HG03060 (cell line): ENCODE measurements at regions not wholly inside any gene's neighbourhood (a gene's known extent, or its start where the extent isn't known, plus 50 kb on each side); places are given as distances from the start of the nearest gene placed in this dataset.
"Not testable (repeated sequence)": the region's sequence is repeated elsewhere in the genome, so short reads cannot be mapped to it uniquely, and the experiment has no call there.

ENCODE experiments used
- ATAC-seq: cut with Tn5 transposase; IDR thresholded peaks from one replicate; pipeline ENCODE4 v1.9.1; 2021; ENCODE audit warnings: low read depth, moderate number of reproducible peaks; ENCODE audit not compliant: unreplicated experiment

DNA sequence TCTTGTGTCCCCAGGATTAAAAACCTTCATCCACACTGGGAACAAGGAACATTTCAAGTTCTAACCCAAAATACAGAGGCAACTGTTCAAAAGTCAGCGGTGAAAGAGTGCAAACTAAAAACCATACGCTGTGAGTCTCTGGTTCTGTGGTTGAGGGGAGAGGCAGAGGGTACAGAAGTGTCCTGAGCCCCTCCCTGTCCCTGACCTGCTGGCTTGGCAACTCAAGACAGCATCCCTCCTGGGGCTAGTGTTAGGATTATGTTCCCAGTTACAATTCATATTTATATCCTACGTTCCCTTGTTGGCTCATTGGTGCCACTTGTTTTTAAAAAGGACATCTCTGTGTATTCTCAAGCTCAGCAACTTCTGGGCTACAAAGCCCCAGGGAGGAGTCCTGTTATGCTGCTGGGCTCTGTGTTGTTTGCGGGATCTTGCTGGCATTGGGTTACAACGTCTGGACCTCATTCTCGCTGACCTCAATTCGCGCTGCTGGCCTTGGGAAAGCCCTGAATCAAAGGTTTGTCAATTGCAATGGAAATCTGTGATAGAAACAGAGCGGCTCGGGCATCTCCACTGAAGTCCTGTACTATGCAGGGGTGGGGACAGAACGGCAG, 420.8 kb downstream of the FUT8 start:
- no peak for ATAC-seq

DNA sequence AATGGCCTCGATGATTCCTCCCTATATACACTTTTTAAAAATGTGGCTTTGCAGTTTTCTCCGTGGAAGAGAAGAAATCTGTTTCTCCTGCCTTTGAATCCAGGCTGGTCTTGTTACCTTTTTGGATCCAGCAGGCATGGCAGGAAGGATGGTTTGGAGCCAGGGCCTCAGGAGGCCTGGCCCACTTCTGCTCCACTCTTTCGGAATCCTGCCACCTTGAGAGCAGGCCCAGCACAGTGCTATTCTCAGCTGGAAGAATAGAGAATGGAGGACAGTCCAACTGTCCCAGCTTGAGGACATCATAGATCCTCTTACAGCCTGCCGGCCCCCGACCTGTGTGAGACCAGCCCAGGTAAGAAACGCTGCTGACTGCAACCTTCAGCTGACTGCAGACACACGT, 421.5 kb downstream of the FUT8 start:
- ATAC-seq, result no peak

DNA sequence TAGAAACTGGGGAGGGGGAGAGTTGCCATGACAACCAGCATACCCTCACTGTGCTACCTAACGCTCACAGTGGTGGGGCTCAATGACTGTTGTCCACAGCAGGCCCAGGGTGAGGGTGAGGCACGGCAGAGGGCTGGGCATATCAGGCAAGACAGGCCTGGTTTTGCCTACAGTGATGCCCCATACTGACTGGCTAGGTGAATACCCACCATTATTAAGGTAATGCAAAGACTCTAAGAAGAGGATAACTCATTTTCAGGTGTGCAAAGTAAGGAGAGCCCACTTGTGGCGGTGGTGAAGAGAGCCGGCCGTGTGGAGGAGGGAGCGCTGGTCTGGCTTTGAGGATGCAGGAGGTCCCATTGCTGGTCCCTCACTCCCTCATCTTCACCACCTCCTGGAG, 422.3 kb downstream of the FUT8 start:
- no peak for ATAC-seq

DNA sequence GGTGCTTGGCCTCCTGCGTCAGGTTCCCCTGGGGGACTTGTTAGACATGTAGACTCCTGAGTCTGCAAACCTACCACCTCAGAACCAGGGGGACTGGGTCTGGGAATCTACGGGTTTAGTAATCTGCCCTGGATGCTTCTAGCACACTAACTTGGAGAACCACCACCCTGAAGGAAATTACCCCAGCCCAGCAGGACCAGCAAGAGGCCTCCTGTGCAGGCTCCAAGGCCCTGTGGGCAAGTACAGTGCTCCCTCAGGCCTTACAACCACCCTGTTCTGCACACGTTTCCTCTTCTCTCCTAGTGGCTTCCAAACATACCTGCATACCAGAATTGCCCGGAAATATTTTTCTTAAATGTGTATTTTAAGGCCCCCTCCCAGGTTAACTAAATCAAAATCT, 423.0 kb downstream of the FUT8 start:
- no peak for ATAC-seq

DNA sequence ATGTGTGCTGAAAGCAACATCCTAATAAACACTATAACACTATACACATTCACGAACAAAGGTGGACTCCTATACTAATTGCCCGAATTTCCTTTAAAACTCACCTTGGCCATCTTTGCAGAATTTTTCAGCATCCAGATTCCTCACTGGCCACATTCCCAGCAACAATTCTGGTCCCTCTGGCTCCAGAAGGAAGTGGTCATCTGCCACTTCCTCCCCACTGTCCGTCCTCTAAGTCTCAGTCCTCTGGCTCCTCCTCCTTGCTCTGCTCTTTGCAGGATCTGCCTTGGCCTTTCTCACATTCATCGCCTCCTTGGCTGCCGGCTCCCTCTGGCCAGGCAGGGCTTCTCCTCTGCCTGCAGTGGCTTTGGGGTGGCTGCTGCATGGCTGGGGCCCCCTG, 426.0 kb downstream of the FUT8 start:
- ATAC-seq, result no peak

DNA sequence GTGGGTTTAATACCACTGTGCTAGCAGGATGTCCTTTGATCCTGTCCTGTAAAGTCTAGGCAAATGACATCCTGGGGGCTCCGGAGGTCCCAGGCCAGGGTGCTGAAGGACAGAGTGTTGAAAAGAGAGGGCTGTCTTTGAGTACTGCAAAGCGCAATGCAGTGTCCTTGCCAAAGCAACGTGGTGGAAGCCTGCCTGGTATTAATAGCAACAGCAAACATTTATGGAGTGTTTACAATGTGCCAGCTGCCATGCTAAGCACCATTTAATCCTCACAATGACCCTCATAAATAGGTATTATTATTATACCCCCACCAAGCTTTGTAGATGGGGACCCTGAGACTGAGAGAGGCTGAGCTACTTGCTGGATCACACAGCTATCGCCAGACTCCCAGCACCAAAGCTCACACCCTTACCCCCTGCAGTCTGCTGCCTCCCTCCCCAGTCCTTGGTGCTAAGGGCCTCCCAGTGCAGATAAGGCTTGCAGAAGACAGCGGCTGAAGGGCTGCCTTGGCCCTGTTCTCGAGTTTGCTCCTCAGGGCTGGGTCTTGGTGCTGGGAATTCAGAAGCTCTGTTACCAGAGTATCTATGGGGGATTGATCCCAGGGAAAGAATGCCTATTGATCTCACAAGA, 427.7 kb downstream of the FUT8 start:
- no peak for ATAC-seq

DNA sequence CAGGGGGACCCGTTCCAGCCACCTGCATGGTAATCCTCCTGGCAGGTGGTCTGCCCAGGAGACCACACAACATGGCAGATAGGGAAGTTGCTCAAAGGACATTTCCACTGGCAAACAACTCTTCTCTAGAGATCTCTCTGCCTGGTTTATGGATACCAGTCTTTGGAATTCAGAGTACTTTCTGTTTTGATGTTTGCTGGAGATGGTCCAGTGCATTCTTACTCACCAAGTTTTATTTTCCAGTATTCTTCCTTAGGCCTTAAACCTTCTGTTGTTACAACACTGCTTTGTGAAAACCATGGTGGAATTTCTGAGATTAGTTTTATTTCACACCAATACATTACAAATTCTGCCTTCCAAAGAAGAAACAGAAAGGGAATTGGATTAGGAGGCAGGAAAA, 428.3 kb downstream of the FUT8 start:
- no peak for ATAC-seq

DNA sequence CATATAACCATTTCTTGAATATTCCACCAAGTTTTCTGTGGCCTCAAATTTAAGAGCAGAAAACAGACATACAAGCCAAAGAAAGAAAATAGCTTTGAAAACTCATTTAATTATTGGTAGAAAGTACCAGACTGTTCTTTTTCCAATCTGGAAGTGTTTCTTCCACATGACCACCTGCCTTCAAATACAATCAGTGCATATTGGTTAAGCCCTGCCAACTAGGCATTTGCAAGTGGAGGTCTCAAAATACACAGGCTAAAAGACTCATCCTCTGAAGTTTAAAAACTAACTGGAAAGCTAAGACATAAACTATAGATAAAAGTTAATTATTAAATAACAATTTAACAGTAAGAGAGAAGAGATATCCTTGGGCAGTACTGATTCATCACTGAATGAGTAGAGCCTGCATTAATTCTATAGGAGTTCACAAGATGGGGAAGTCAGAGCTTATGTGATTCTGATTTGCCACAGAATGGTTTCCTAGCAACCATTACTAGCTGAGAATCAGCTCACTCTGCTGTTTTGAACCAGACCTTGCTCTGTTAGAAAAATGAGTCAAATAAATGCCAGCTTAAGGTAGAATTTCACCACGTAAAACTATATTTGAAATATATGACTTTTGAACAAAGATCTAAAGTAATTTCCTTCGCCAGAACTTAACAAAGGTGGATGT, 433.8 kb downstream of the FUT8 start:
- no peak for ATAC-seq

DNA sequence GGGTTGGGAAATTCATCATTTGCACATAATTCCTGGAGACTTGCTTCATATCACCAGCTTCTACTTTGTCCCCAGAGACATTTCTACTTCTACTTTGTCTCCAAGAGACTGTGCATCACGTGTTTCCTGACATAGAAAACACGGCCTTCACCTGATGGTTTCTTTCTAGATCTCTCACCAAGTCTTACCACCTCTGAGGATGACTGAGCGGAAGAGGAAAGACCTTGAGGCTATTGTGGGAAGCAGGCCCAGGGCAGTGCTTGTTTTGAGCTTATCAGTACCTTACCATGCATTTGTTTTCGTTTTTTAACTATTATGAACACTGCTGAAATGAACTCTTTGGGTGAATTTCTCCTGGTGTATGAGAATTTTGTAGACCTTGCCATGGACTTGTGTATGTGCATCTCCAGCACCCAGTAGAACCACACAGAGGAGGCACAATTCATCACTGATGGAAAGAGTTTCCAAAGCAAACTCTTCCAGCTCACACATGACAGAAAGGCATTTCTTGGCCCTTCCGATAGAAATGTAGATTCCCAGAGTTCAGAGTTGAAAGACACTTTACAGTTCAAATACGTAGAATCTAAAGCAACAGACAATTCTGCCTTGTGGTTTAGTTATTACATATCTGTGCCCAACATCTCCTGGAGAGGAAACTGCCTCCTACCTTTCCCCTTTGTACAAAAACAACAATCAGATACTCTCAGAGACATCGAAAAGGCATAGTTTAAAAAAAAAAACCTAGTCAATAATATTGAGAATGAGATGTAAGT, 434.7 kb downstream of the FUT8 start:
- peak; percentile 57 for ATAC-seq

DNA sequence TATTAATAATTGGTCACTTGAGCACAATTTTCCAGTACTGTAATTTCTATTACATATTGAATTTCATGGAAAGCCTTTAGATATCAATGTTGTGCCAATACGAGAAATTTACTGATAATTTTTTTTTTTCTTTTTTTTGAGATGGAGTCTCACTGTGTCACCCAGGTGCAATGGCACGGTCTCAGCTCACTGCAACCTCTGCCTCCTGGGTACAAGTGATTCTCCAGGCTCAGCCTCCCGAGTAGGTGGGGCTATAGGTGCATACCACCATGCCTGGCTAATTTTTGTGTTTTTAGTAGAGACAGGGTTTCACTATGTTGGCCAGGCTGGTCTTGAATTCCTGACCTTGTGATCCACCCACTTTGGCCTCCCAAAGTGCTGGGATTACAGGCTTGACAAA, 435.4 kb downstream of the FUT8 start:
- not testable (repeated sequence) for ATAC-seq

DNA sequence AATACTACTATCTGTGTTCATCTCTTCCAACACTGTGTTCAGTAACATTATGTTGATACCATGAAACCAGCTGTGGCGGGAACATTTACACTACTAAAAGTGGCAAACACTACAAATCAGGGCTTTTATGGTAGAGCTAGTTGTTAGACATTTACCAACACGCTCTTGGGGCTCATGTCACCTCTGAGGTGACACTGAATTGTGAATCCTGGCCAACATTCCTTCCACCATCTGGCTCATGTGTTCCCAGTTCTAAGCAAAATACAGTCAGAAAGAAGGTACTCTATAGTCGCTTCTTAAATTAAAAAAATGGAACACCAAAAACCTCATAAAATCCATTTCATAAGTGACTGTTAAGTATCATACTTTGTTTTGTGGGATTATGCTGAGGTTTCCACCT, 436.6 kb downstream of the FUT8 start:
- ATAC-seq, result no peak

DNA sequence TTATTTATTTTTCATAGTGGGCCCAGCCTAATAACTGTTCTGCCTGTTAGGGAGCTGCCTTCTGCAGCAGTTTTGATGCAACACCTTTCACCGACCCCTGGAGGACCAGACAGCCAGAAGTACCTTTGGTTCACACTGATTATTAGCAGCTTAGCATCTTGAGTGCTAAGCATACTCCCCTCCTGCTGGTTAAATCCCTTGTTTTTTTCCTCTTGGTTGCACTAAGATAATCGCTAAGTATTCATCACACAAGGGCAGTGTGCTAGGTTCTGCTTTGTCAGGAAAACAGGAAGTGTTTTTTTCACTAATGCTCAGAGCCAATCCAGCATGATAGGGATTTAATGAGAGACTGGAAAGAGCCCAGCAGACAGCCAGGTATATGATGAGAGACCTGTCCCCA, 437.0 kb downstream of the FUT8 start:
- no peak for ATAC-seq

DNA sequence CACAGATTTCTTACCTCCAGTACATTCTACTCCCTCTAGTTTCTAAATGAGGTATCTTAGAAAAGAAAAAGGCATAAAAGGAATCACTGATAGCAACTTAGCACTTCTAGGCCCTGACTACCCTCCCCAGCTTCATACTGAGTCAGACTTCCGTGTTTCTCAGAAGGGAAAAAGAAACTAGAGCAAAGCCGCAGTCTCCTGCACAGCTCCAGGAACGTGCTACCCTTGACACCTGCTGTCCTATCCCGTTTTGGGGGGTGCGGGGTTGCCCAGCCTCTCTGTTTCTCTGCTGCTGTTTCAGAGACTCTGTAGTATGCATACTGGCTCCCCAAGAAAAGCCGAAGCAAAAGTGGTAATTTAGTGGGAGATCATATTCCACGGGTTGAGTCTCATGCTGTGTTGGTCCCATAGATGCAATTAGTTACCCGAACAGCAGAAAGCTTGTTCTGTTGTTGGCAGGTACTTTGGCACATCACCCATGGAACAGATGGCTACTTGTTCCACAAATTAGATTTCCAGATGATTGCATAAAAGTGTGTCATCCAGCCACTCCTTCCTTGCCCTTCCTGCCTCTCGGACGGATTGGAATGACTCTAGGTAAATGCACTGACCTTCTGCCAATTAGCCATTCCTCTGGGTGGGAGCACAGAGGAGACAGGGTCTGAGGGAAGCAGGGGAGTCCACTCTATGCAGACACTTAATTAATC, 438.1 kb downstream of the FUT8 start:
- ATAC-seq, result no peak

DNA sequence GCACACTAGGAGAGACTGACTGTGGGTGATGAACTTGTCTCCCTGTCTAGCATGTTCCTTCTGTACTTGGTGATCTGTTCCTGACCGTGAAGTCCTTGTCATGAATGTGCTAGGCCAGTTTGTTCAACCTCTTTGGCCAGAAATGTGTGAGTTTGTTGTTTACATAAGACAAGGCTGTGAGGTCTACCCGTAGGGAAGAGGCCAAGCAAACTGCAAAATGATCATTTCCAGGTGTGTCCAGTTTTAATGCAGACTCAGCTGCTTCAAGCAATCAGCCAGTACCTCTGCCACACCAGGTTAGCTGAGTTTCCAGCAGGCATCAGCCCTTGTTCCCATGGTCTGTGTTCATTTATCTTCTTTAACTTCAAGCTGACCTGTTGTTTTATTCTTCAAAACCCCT, 440.2 kb downstream of the FUT8 start:
- ATAC-seq, result no peak

DNA sequence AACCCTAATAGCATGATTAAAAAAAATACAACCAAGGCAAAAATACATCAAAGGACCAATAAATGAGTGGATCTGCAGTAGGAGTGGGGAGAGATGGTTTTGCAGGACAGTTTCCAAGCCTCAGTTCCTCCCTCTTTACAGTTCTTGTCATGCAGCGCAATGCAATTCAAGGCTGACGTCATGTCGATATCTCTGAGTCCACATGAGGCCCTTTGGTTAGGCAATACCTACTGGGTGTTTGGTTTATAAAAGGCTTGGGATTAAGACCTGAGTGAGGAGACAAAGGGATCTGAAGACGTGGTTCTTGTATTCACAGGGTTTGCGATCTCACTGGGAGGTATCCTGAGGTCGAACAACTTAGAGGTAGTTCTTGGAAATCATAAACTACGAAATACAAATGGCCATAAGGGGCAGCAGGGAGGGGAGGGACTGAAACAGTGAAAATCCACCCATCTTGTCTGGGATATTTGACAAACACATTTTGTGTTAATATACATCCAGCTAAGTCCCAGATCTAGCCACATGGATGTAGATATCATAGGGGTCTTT, 441.0 kb downstream of the FUT8 start:
- no peak for ATAC-seq

DNA sequence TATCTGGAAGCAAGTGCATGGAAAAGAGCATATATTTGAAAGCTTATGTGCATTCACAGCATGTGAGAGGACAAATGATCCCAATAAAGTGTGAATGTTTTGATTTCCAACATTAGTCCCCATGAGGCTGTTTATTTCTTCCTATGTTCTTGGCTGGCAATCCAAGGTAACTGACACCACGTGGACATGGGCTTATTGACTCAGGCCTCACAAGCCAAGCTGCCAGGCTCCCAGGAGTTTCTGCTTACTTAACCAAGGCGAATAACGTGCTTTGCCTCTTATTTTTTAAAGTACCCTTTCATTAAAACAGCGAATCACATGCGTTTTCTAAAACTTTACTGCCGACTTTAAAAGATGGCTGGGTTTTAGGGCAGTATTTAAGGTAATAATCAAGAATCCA, 441.7 kb downstream of the FUT8 start:
- no peak for ATAC-seq

DNA sequence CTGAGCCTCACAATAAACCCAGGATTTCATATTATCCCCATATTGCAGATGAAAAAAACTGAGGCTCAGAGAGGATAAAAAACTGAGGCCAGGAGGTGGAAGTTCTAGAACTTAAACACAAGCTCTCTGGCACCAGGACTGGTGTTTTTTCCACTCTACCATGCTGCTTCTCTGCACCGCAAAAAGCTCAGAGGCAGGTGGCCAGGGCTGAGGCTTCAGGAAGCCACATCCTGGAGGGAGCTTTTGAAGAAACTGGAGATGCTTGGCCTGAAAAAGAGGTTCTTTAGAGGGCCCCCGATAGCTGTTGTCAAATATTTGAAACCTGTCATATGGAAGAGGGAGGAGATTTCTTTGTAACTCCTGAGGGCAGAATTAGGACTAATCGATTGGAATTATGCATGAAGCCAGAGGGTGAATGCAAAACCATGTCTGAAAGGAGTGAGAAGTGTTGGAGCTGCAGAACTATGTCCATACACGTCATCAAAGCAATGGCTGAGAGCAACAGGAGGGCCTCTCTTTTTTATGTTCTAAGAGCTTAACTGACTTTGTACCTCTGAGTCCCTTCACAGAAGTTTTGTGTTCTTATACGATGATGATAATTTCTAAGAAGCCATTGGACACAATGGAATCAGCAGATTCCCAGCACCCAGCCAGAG, 448.6 kb downstream of the FUT8 start:
- no peak for ATAC-seq

DNA sequence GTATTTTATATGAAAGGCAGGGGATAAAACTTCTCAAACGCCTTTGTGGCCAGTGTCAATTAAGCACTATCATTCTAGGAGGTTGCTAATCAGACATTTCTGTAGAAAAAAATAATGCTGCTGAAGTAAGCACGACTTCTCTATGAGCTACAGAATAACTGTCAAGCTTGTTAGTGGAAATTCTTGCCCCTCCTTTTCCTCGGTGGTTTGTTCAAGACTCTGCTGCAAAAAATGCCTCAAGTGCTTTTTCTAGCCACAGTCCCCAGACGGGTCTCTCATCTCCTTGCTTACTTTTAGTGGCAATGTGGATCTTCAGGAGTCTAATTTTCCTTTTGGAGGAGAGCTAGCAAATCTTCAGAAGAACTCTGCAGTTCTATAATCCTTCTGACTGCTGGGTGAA, 452.0 kb downstream of the FUT8 start:
- ATAC-seq, result no peak

DNA sequence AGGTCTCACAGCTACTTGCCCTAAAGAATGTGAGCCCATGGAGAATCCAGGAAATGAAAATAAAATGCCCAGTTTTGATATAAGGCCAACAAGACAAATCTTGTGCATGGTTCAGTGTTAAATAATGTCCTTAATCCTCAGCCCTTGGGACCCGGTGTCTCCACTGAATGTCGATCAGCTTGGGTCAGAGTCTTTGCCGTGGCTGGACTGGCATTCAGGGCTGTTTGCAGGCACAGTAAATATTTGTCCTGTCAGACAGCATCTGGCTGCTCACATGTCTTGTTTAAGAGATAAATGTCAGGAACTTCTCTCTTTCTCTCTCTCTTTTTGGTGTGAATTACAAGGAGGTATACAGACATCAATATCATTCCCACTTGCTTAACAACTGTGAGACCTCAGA, 452.5 kb downstream of the FUT8 start:
- no peak for ATAC-seq

DNA sequence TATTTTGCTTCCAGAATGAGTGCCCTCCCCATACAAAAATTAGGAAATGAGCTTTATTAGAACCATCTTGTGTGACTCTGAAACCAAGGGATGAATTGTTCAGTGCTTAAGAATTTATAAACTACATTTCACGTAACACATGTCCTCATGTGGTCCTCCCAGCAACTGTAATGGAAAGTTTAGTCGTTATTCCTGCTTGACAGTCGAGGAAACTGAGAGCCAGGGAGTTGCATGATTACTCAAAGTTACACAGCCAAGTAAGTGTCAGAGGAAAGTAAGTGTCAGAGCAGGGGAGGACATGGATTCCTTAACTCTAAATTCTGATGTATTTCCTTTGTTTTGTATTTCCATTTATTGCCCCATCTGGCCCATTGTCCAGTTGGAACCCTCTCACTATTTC, 453.9 kb downstream of the FUT8 start:
- no peak for ATAC-seq
